Neuronal stem cell (in vitro differentiated cells): ENCODE measurements at regions not wholly inside any gene's neighbourhood (a gene's known extent, or its start where the extent isn't known, plus 50 kb on each side); places are given as distances from the start of the nearest gene placed in this dataset.

ENCODE experiments used
- DNase-seq: peaks from one replicate; pipeline ENCODE4 v3.0.0-alpha.2; 2013; ENCODE audit warnings: low spot score
- H2AFZ ChIP-seq: one replicate; pipeline ENCODE4 v1.6.1; 2013; ENCODE audit warnings: mild to moderate bottlenecking, low read length, inconsistent platforms
- H2AK5ac ChIP-seq: 2 replicates; pipeline ENCODE4 v1.6.1; 2013; ENCODE audit warnings: low read depth, mild to moderate bottlenecking, inconsistent platforms, low read length, moderate library complexity, mixed read lengths
- H2BK120ac ChIP-seq: 2 replicates; pipeline ENCODE4 v1.6.1; 2013; ENCODE audit warnings: low read depth, mild to moderate bottlenecking, inconsistent platforms, low read length, moderate library complexity, mixed read lengths
- H2BK12ac ChIP-seq: one replicate; pipeline ENCODE4 v1.6.1; 2013; ENCODE audit warnings: low read length, inconsistent platforms
- H2BK15ac ChIP-seq: 2 replicates; pipeline ENCODE4 v1.6.1; 2013; ENCODE audit warnings: mild to moderate bottlenecking, low read length, inconsistent platforms, mixed read lengths
- H2BK5ac ChIP-seq: one replicate; pipeline ENCODE4 v1.6.1; 2013; ENCODE audit warnings: inconsistent platforms, mild to moderate bottlenecking, low read length, moderate library complexity
- H3K14ac ChIP-seq: one replicate; pipeline ENCODE4 v1.6.1; 2013; ENCODE audit warnings: low read length, inconsistent platforms
- H3K18ac ChIP-seq: 2 replicates; pipeline ENCODE4 v1.6.1; 2013; ENCODE audit warnings: low read length, inconsistent platforms
- H3K23ac ChIP-seq: 2 replicates; pipeline ENCODE4 v1.6.1; 2013; ENCODE audit warnings: low read depth, mild to moderate bottlenecking, mixed read lengths, low read length, inconsistent platforms; ENCODE audit not compliant: poor library complexity
- H3K27ac ChIP-seq: replicated peaks from 3 replicates; pipeline ENCODE4 v1.5.1; 2013; ENCODE audit warnings: low read length, inconsistent platforms
- H3K27me3 ChIP-seq, 3 experiments: 2 replicates each; pipeline ENCODE4 v1.6.1; 2013; ENCODE audit warnings: low read length in 3 of 3, mild to moderate bottlenecking in 2 of 3, inconsistent platforms in 1 of 3, low read depth in 1 of 3, mixed read lengths in 1 of 3, moderate library complexity in 1 of 3; ENCODE audit not compliant: control insufficient read depth in 3 of 3, insufficient read depth in 3 of 3
- H3K36me3 ChIP-seq, 2 donors: replicated peaks in 1 of 2; 2 replicates each; pipeline ENCODE4 v1.6.1; 2013; ENCODE audit warnings: low read length in 2 of 2; ENCODE audit not compliant: control insufficient read depth in 2 of 2, insufficient read depth in 2 of 2
- H3K4ac ChIP-seq: 2 replicates; pipeline ENCODE4 v1.6.1; 2013; ENCODE audit warnings: inconsistent platforms, mild to moderate bottlenecking, low read length, moderate library complexity
- H3K4me1 ChIP-seq, 2 donors: 1 replicate in 1 of 2; 2 replicates in 1 of 2; pipeline ENCODE4 v1.6.1; 2013; ENCODE audit warnings: low read length in 2 of 2, low read depth in 1 of 2; ENCODE audit not compliant: control insufficient read depth in 2 of 2, insufficient read depth in 1 of 2
- H3K4me2 ChIP-seq: one replicate; pipeline ENCODE4 v1.6.1; 2013; ENCODE audit warnings: mild to moderate bottlenecking, low read length, inconsistent platforms; ENCODE audit not compliant: insufficient read depth, poor library complexity, severe bottlenecking
- H3K4me3 ChIP-seq, 2 donors: 2 replicates each; pipeline ENCODE4 v1.5.1; 2013; ENCODE audit warnings: low read length in 2 of 2, mild to moderate bottlenecking in 2 of 2, inconsistent platforms in 1 of 2, moderate library complexity in 1 of 2
- H3K79me1 ChIP-seq: one replicate; pipeline ENCODE4 v1.6.1; 2013; ENCODE audit warnings: low read depth, mild to moderate bottlenecking, inconsistent platforms, low read length, moderate library complexity
- H3K9ac ChIP-seq: one replicate; pipeline ENCODE4 v1.6.1; 2013; ENCODE audit warnings: mild to moderate bottlenecking, low read depth, low read length, inconsistent platforms; ENCODE audit not compliant: poor library complexity
- H3K9me3 ChIP-seq, 2 donors: replicated peaks in 1 of 2; 2 replicates each; pipeline versions ENCODE3 to v1.6.1; 2013; ENCODE audit warnings: low read length in 2 of 2, mild to moderate bottlenecking in 2 of 2, inconsistent platforms in 1 of 2, low read depth in 1 of 2, mixed read lengths in 1 of 2, moderate library complexity in 1 of 2; ENCODE audit not compliant: control insufficient read depth in 2 of 2, insufficient read depth in 1 of 2
- H4K8ac ChIP-seq: one replicate; pipeline ENCODE4 v1.6.1; 2013; ENCODE audit warnings: low read depth, mild to moderate bottlenecking, inconsistent platforms, low read length, moderate library complexity
- H4K91ac ChIP-seq: one replicate; pipeline ENCODE4 v1.6.1; 2013; ENCODE audit warnings: low read length, low read depth, mild to moderate bottlenecking, inconsistent platforms; ENCODE audit not compliant: poor library complexity
- WGBS, 2 donors: extraction: QIAGEN DNeasy Blood & Tissue Kit; methylation state at CpG; one replicate each; pipeline ENCODE4 v1.1.7; 2013; ENCODE audit warnings: missing lambda C conversion rate in 2 of 2, mixed read lengths in 1 of 2; ENCODE audit not compliant: insufficient read length in 2 of 2, insufficient replicate concordance in 1 of 2; ENCODE audit errors: extremely low coverage in 2 of 2; 5-methylcytosine and 5-hydroxymethylcytosine counted together

DNA sequence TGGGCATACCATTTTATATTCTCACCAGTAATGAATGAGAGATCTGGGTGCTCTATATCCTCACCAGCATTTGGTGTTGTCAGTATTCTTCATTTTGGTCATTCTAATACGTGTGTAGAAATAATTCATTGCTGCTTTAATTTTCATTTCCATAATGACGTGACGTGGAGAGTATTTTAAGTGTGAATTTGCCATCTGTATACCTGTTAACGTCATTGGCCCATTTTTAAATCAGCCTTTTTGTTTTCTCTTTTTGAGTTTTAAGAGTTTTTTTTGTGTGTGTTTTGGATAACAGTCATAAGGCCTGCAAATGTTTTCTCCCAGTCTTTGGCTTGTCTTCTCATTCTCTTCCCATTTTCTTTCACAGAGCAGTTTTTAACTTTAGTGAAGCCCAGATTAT is 74.4 kb upstream of the SYT1 start:
- H4K91ac ChIP-seq: no peak overlapping the region
- no peak overlapping the region for H2BK15ac ChIP-seq
- H3K18ac ChIP-seq: no peak overlapping the region
- H3K4me2 ChIP-seq: no peak overlapping the region
- no peak overlapping the region for H3K14ac ChIP-seq
- no peaks in the 10 kb centered on the region for H3K36me3 ChIP-seq
- no peaks in the 10 kb centered on the region for H3K4me1 ChIP-seq
- H3K4me3 ChIP-seq: no peak overlapping the region
- no peak overlapping the region for H3K23ac ChIP-seq
- H2BK12ac ChIP-seq: no peak overlapping the region
- H2BK120ac ChIP-seq: no peak overlapping the region
- H4K8ac ChIP-seq: no peak overlapping the region
- H3K27me3 ChIP-seq: no peaks in the 10 kb centered on the region
- no peak overlapping the region for H2BK5ac ChIP-seq
- WGBS, 2 donors: no CpG with 5 or more reads among the region's 4 CpGs
- H3K9me3 ChIP-seq: peaks cover 2 to 3% of the 10 kb centered on the region in 2 donors
- peaks cover 2% of the 10 kb centered on the region for H3K79me1 ChIP-seq
- no peak overlapping the region for H2AK5ac ChIP-seq
- no peak overlapping the region for H3K9ac ChIP-seq
- DNase-seq: no peak
- no peak overlapping the region for H3K4ac ChIP-seq
- no peak overlapping the region for H3K27ac ChIP-seq
- H2AFZ ChIP-seq: no peak overlapping the region

GRCh38 chr12:78792052-78792698 is 72.4 kb upstream of the SYT1 start:
- Histone ChIP-seq H3K23ac (no peak overlapping the region), H2BK120ac (no peak overlapping the region), H2BK5ac (no peak overlapping the region), H4K8ac (no peak overlapping the region), H3K4me1 (no peaks in the 10 kb centered on the region), H2AFZ (peak overlapping the region; percentile 43), H2AK5ac (no peak overlapping the region), H3K36me3 (no peaks in the 10 kb centered on the region), H2BK15ac (no peak overlapping the region), H3K9ac (no peak overlapping the region), H3K9me3 (peaks cover 2 to 12% of the 10 kb centered on the region in 2 donors), H3K18ac (no peak overlapping the region), H2BK12ac (no peak overlapping the region), H3K27ac (no peak overlapping the region), H3K14ac (no peak overlapping the region), H4K91ac (no peak overlapping the region), H3K79me1 (peaks cover 2% of the 10 kb centered on the region), H3K4me2 (no peak overlapping the region), H3K4ac (no peak overlapping the region), H3K4me3 (no peak overlapping the region), H3K27me3 (no peaks in the 10 kb centered on the region)
- WGBS, 2 donors: no CpG with 5 or more reads among the region's 6 CpGs
- no peak for DNase-seq

GRCh38 chr12:78793491-78793890 is 71.1 kb upstream of the SYT1 start:
- H2BK12ac ChIP-seq: no peak overlapping the region
- H3K18ac ChIP-seq: no peak overlapping the region
- H2BK120ac ChIP-seq: no peak overlapping the region
- H3K9ac ChIP-seq: no peak overlapping the region
- H3K23ac ChIP-seq: no peak overlapping the region
- H2AK5ac ChIP-seq: no peak overlapping the region
- no peak overlapping the region for H3K4me2 ChIP-seq
- H3K27ac ChIP-seq: no peak overlapping the region
- no peaks in the 10 kb centered on the region for H3K4me1 ChIP-seq
- no peak overlapping the region for H3K14ac ChIP-seq
- no peak overlapping the region for H3K4ac ChIP-seq
- no peaks in the 10 kb centered on the region for H3K27me3 ChIP-seq
- no CpG with 5 or more reads among the region's 2 CpGs for WGBS, 2 donors
- DNase-seq: no peak
- H3K9me3 ChIP-seq: peaks cover 2 to 12% of the 10 kb centered on the region in 2 donors
- no peak overlapping the region for H4K91ac ChIP-seq
- peak overlapping the region; percentile 59 for H2AFZ ChIP-seq
- H2BK5ac ChIP-seq: no peak overlapping the region
- H3K79me1 ChIP-seq: peaks cover 2% of the 10 kb centered on the region
- no peak overlapping the region for H4K8ac ChIP-seq
- H3K36me3 ChIP-seq: no peaks in the 10 kb centered on the region
- no peak overlapping the region for H3K4me3 ChIP-seq
- H2BK15ac ChIP-seq: no peak overlapping the region

GRCh38 chr12:78793982-78794381 is 70.6 kb upstream of the SYT1 start:
- H3K4me3 ChIP-seq: no peak overlapping the region
- H4K91ac ChIP-seq: no peak overlapping the region
- DNase-seq: no peak
- no CpG with 5 or more reads among the region's 18 CpGs for WGBS, 2 donors
- no peak overlapping the region for H3K27ac ChIP-seq
- no peak overlapping the region for H3K18ac ChIP-seq
- no peak overlapping the region for H2AK5ac ChIP-seq
- H3K9ac ChIP-seq: no peak overlapping the region
- peaks cover 2% of the 10 kb centered on the region for H3K79me1 ChIP-seq
- no peak overlapping the region for H2BK15ac ChIP-seq
- H3K9me3 ChIP-seq: peaks cover 2 to 12% of the 10 kb centered on the region in 2 donors
- H3K27me3 ChIP-seq: no peaks in the 10 kb centered on the region
- H3K4ac ChIP-seq: no peak overlapping the region
- no peaks in the 10 kb centered on the region for H3K36me3 ChIP-seq
- H2BK120ac ChIP-seq: no peak overlapping the region
- peak overlapping the region; percentile 59 for H2AFZ ChIP-seq
- no peak overlapping the region for H3K4me2 ChIP-seq
- no peak overlapping the region for H2BK12ac ChIP-seq
- H3K14ac ChIP-seq: no peak overlapping the region
- H4K8ac ChIP-seq: no peak overlapping the region
- H3K4me1 ChIP-seq: no peaks in the 10 kb centered on the region
- H3K23ac ChIP-seq: no peak overlapping the region
- no peak overlapping the region for H2BK5ac ChIP-seq
